SK-N-SH (cell line): ENCODE measurements at regions not wholly inside any gene's neighbourhood (a gene's known extent, or its start where the extent isn't known, plus 50 kb on each side); places are given as distances from the start of the nearest gene placed in this dataset.

ENCODE experiments used
- CTCF ChIA-PET: fragments of 300-600, 350-600 bp; formaldehyde crosslinking; extraction: SDS; loops from one replicate; lab custom pipeline; 2021; lab: Yijun Ruan, JAX
- POLR2A ChIA-PET: fragments of 350-600 bp; sonication (Branson Sonifier 250); formaldehyde crosslinking; extraction: SDS; loops from one replicate; lab custom pipeline; 2020; ENCODE audit warnings: antibody characterized with exemption, inconsistent platforms; lab: Yijun Ruan, JAX
- DNase-seq: peaks from one replicate; pipeline ENCODE4 v3.0.0; 2012
- H2AFZ ChIP-seq: fragments of 200-600 bp; sonication (generic); 2 replicates; pipeline ENCODE4 v1.8.1; 2016; ENCODE audit warnings: antibody characterized with exemption, mild to moderate bottlenecking, low read depth
- H3F3A ChIP-seq: fragments of 200-600 bp; sonication (generic); replicated peaks from 2 replicates; pipeline ENCODE3; 2016; ENCODE audit warnings: antibody characterized with exemption, mild to moderate bottlenecking; ENCODE audit not compliant: insufficient read depth
- H3K27ac ChIP-seq, 2 experiments: fragments of 200-500 bp in 1 of 2; fragments of 200-600 bp in 1 of 2; sonication (Bioruptor generic) in 1 of 2; sonication (generic), shearing (Covaris generic) in 1 of 2; 2 replicates each; pipeline versions ENCODE4 v1.5.1 to v1.6.1; 2014 to 2016; ENCODE audit warnings: low read depth in 2 of 2, inconsistent platforms in 1 of 2, low read length in 1 of 2, mild to moderate bottlenecking in 1 of 2, mixed read lengths in 1 of 2
- H3K27me3 ChIP-seq: fragments of 200-600 bp; sonication (generic), shearing (Covaris generic); 2 replicates; pipeline ENCODE4 v1.6.1; 2016; ENCODE audit warnings: mixed run types; ENCODE audit not compliant: insufficient read depth
- H3K36me3 ChIP-seq, 2 experiments: fragments of 200-500 bp in 1 of 2; fragments of 200-600 bp in 1 of 2; sonication (Bioruptor generic) in 1 of 2; sonication (generic) in 1 of 2; replicated peaks in 1 of 2; 2 replicates each; pipeline versions ENCODE3 to v1.5.1; 2014 to 2016; ENCODE audit warnings: low read length in 1 of 2, mild to moderate bottlenecking in 1 of 2; ENCODE audit not compliant: insufficient read depth in 2 of 2, control insufficient read depth in 1 of 2
- H3K4me1 ChIP-seq, 2 experiments: fragments of 200-500 bp in 1 of 2; fragments of 200-600 bp in 1 of 2; sonication (Bioruptor generic) in 1 of 2; sonication (generic), shearing (Covaris generic) in 1 of 2; 2 replicates each; pipeline versions ENCODE4 v1.5.1 to v1.6.1; 2014 to 2016; ENCODE audit warnings: low read depth in 1 of 2, low read length in 1 of 2, mixed run types in 1 of 2; ENCODE audit not compliant: insufficient read depth in 2 of 2, control insufficient read depth in 1 of 2
- H3K4me2 ChIP-seq: fragments of 200-600 bp; sonication (generic), shearing (Covaris generic); 2 replicates; pipeline ENCODE4 v1.6.1; 2017; ENCODE audit warnings: mixed run types
- H3K4me3 ChIP-seq, 2 experiments: fragments of 200-500 bp in 1 of 2; fragments of 200-600 bp in 1 of 2; sonication (Bioruptor generic) in 1 of 2; sonication (generic), shearing (Covaris generic) in 1 of 2; 2 replicates each; pipeline versions ENCODE4 v1.5.1 to v1.8.1; 2014 to 2016; ENCODE audit warnings: low read depth in 2 of 2, inconsistent platforms in 1 of 2, low read length in 1 of 2, mild to moderate bottlenecking in 1 of 2, mixed read lengths in 1 of 2, moderate library complexity in 1 of 2
- H3K79me2 ChIP-seq: fragments of 200-600 bp; sonication (generic); 2 replicates; pipeline ENCODE4 v1.8.1; 2017; ENCODE audit warnings: mild to moderate bottlenecking; ENCODE audit not compliant: insufficient read depth
- H3K9ac ChIP-seq: fragments of 200-600 bp; sonication (generic); 2 replicates; pipeline ENCODE4 v1.6.1; 2017; ENCODE audit warnings: mixed run types
- H3K9me2 ChIP-seq: fragments of 200-600 bp; sonication (generic); 2 replicates; pipeline ENCODE4 v1.6.1; 2017; ENCODE audit warnings: mixed run types
- H3K9me3 ChIP-seq: fragments of 200-600 bp; sonication (generic); 2 replicates; pipeline ENCODE4 v1.6.1; 2017; ENCODE audit warnings: mixed run types, mild to moderate bottlenecking, moderate library complexity
- H4K20me1 ChIP-seq: fragments of 200-600 bp; sonication (generic); 2 replicates; pipeline ENCODE4 v1.6.1; 2017; ENCODE audit warnings: mild to moderate bottlenecking, mixed run types; ENCODE audit not compliant: insufficient read depth
- CHD2 ChIP-seq: fragments of 150-350 bp; IDR thresholded peaks from 2 replicates; pipeline ENCODE4 v1.6.1; 2018; ENCODE audit warnings: low read length; ENCODE audit not compliant: partially characterized antibody
- ELF1 ChIP-seq: IDR thresholded peaks from 2 replicates; pipeline ENCODE4 v1.4.0; 2012
- EZH2phosphoT487 ChIP-seq: fragments of 200-600 bp; sonication (generic); IDR thresholded peaks from 2 replicates; pipeline ENCODE4 v1.6.1; 2017; ENCODE audit warnings: low read depth, mixed run types, mild to moderate bottlenecking, antibody characterized with exemption, moderate library complexity, borderline replicate concordance
- FOSL2 ChIP-seq: IDR thresholded peaks from 2 replicates; pipeline ENCODE4 v1.4.0; 2012; ENCODE audit warnings: low read depth, mild to moderate bottlenecking, moderate library complexity, borderline replicate concordance
- FOXJ3 ChIP-seq: sonication (generic); formaldehyde crosslinking; IDR thresholded peaks from 2 replicates; pipeline ENCODE4 v1.5.1; 2020; ENCODE audit warnings: mild to moderate bottlenecking, missing genetic modification reagents
- FOXM1 ChIP-seq: IDR thresholded peaks from 2 replicates; pipeline ENCODE4 v1.4.0; 2012; ENCODE audit warnings: low read depth, mild to moderate bottlenecking
- GABPA ChIP-seq: IDR thresholded peaks from 2 replicates; pipeline ENCODE4 v1.4.0; 2012; ENCODE audit warnings: low read depth, mild to moderate bottlenecking
- GATA2 ChIP-seq: sonication (generic); formaldehyde crosslinking; IDR thresholded peaks from 2 replicates; pipeline ENCODE4 v1.5.0; 2020; ENCODE audit warnings: mild to moderate bottlenecking, missing genetic modification reagents
- MAX ChIP-seq: IDR thresholded peaks from 2 replicates; pipeline ENCODE4 v1.4.0; 2012; ENCODE audit warnings: low read depth
- MEF2A ChIP-seq: IDR thresholded peaks from 2 replicates; pipeline ENCODE4 v1.4.0; 2012; ENCODE audit warnings: low read depth, borderline replicate concordance
- MXI1 ChIP-seq: IDR thresholded peaks from 2 replicates; pipeline ENCODE4 v1.6.1; 2012; ENCODE audit warnings: mild to moderate bottlenecking, low read depth, low read length, improper control_type of control experiment
- NRF1 ChIP-seq: IDR thresholded peaks from 2 replicates; pipeline ENCODE4 v1.6.1; 2012; ENCODE audit warnings: low read depth, mild to moderate bottlenecking, low read length
- POLR2AphosphoS5 ChIP-seq: IDR thresholded peaks from 2 replicates; pipeline ENCODE4 v1.6.1; 2012; ENCODE audit warnings: low read depth, low read length
- RAD21 ChIP-seq: IDR thresholded peaks from 2 replicates; pipeline ENCODE4 v1.6.1; 2012; ENCODE audit warnings: mild to moderate bottlenecking, low read length
- RFX5 ChIP-seq: IDR thresholded peaks from 2 replicates; pipeline ENCODE4 v1.6.1; 2012; ENCODE audit warnings: mild to moderate bottlenecking, improper control_type of control experiment, low read length
- RXRA ChIP-seq: IDR thresholded peaks from 2 replicates; pipeline ENCODE4 v1.4.0; 2012; ENCODE audit warnings: low read depth, mild to moderate bottlenecking, borderline replicate concordance
- TCF12 ChIP-seq: IDR thresholded peaks from 2 replicates; pipeline ENCODE4 v1.4.0; 2012
- USF1 ChIP-seq: IDR thresholded peaks from 2 replicates; pipeline ENCODE4 v1.4.0; 2012; ENCODE audit warnings: low read depth, borderline replicate concordance
- YY1 ChIP-seq: IDR thresholded peaks from 2 replicates; pipeline ENCODE4 v1.4.0; 2012; ENCODE audit warnings: low read depth, mild to moderate bottlenecking
- WGBS: methylation state at CpG from one replicate; pipeline ENCODE4 v1.1.6; 2017; ENCODE audit warnings: low lambda C conversion rate; 5-methylcytosine and 5-hydroxymethylcytosine counted together
- TF ChIP-seq, protein P1 (sequence below): IDR thresholded peaks from 2 replicates; pipeline ENCODE4 v1.4.0; 2012; ENCODE audit warnings: low read depth, borderline replicate concordance

DNA sequence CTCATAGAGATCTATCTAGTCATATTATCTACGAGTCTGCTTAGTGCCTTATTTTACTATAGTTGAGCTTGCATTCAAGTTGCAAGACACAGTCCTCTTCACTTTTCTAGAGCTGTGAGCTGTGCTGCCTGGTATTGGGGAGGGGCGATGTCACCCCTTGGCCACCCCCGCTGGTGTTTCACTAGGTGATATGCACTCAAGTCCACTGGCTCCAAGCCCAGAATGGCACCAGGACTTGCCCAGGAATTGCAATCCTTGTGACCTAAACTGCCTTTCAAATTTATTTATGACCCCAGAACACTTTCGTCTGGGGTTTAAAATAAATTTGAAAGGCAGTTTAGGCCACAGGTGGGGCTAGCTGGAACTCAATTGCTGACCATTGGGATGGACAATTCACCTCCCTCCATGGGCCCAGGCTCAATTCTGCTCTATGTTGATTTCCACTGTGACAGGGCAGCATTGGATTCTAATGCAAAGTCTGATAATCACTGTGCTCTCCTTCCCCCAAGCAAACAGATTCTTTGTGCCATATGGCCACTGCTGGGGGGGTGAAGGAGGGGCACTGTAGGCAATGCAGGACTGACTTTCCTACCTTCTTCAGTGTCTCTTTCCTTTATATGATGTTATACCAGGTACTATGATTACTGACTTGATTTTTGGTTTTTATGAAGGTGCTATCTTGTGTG is 1244.2 kb upstream of the MIR17HG start:
- H3K9me2 ChIP-seq: no peaks in the 10 kb centered on the region
- H3K27ac ChIP-seq: no peak overlapping the region
- no peak for TF ChIP-seq YY1
- no peak for TF ChIP-seq FOSL2
- no peak for TF ChIP-seq NRF1
- TF ChIP-seq MEF2A: no peak
- TF ChIP-seq FOXJ3 (CRISPR knock-in tag): no peak
- no peak for TF ChIP-seq POLR2AphosphoS5
- TF ChIP-seq EZH2phosphoT487: no peak
- TF ChIP-seq USF1: no peak
- TF ChIP-seq RFX5: no peak
- TF ChIP-seq, protein P1, sequence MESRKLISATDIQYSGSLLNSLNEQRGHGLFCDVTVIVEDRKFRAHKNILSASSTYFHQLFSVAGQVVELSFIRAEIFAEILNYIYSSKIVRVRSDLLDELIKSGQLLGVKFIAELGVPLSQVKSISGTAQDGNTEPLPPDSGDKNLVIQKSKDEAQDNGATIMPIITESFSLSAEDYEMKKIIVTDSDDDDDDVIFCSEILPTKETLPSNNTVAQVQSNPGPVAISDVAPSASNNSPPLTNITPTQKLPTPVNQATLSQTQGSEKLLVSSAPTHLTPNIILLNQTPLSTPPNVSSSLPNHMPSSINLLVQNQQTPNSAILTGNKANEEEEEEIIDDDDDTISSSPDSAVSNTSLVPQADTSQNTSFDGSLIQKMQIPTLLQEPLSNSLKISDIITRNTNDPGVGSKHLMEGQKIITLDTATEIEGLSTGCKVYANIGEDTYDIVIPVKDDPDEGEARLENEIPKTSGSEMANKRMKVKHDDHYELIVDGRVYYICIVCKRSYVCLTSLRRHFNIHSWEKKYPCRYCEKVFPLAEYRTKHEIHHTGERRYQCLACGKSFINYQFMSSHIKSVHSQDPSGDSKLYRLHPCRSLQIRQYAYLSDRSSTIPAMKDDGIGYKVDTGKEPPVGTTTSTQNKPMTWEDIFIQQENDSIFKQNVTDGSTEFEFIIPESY: no peak
- TF ChIP-seq MXI1: no peak
- no peak for TF ChIP-seq TCF12
- no peak for TF ChIP-seq FOXM1
- no peak for TF ChIP-seq ELF1
- no peak for TF ChIP-seq RXRA
- TF ChIP-seq RAD21: no peak
- TF ChIP-seq CHD2: no peak
- no peak for TF ChIP-seq MAX
- TF ChIP-seq GABPA: no peak
- TF ChIP-seq GATA2: no peak
- ChIA-PET POLR2A (no interaction called here), CTCF (interaction anchor here (0.6 kb wide), 1 partner anchor 219 kb away, joined by 3 read pairs; no protein-coding TSS in a partner anchor)
- H3K4me2 ChIP-seq: no peak overlapping the region
- no peak for DNase-seq
- no peak overlapping the region for H3K4me3 ChIP-seq
- H3K27me3 ChIP-seq: no peaks in the 10 kb centered on the region
- no peak overlapping the region for H3K9ac ChIP-seq
- WGBS: 58% methylated on average over 4 of the region's 4 CpGs
- H3K4me1 ChIP-seq: peaks cover 0 to 10% of the 10 kb centered on the region in 2 experiments; a peak in 3 of 4 replicates
- H3K79me2 ChIP-seq: no peaks in the 10 kb centered on the region
- no peaks in the 10 kb centered on the region for H4K20me1 ChIP-seq
- no peaks in the 10 kb centered on the region for H3K9me3 ChIP-seq
- H3F3A ChIP-seq: peaks cover 10% of the 10 kb centered on the region
- H2AFZ ChIP-seq: no peak overlapping the region
- H3K36me3 ChIP-seq: no peaks in the 10 kb centered on the region
